Transverse colon (tissue), 4 donors: ENCODE measurements at regions not wholly inside any gene's neighbourhood (a gene's known extent, or its start where the extent isn't known, plus 50 kb on each side); places are given as distances from the start of the nearest gene placed in this dataset.

ENCODE experiments used
- DNase-seq: peaks from one replicate; pipeline ENCODE4 v3.0.0-alpha.2; 2019
- H3K27ac ChIP-seq, 4 donors: fragments of 200-600 bp; sonication (generic); 2 replicates each; pipeline ENCODE4 v1.5.1; 2016 to 2018; ENCODE audit warnings: inconsistent platforms in 4 of 4
- H3K27me3 ChIP-seq: fragments of 200-600 bp; sonication (generic); 2 replicates; pipeline ENCODE4 v1.5.1; 2017; ENCODE audit warnings: inconsistent platforms
- H3K36me3 ChIP-seq, 4 donors: fragments of 200-600 bp; sonication (generic); 2 replicates each; pipeline ENCODE4 v1.5.1; 2017 to 2019; ENCODE audit warnings: inconsistent platforms in 4 of 4
- H3K4me1 ChIP-seq, 4 donors: fragments of 200-600 bp; sonication (generic); 2 replicates each; pipeline ENCODE4 v1.5.1; 2017 to 2020; ENCODE audit warnings: inconsistent platforms in 4 of 4
- H3K4me3 ChIP-seq, 4 donors: fragments of 200-600 bp; sonication (generic); 1 replicate in 1 of 4; 2 replicates in 3 of 4; pipeline versions ENCODE4 v1.5.1 to v1.6.1; 2017 to 2019; ENCODE audit warnings: inconsistent platforms in 4 of 4
- H3K9me3 ChIP-seq, 2 donors: fragments of 200-600 bp; sonication (generic); 2 replicates each; pipeline ENCODE4 v1.5.1; 2017 to 2019; ENCODE audit warnings: inconsistent platforms in 2 of 2
- EP300 ChIP-seq: sonication (generic); formaldehyde crosslinking; IDR thresholded peaks from one replicate; pipeline ENCODE4 v1.6.1; 2017; ENCODE audit warnings: antibody characterized with exemption, low read depth
- POLR2A ChIP-seq: fragments of 450-650 bp; IDR thresholded peaks from one replicate; pipeline ENCODE4 v1.6.1; 2016; ENCODE audit warnings: antibody characterized with exemption, mild to moderate bottlenecking, moderate library complexity
- POLR2AphosphoS5 ChIP-seq, 3 donors: sonication (generic); formaldehyde crosslinking; IDR thresholded peaks; one replicate each; pipeline ENCODE4 v1.6.1; 2016; ENCODE audit warnings: antibody characterized with exemption in 3 of 3
- WGBS, 2 donors: methylation state at CpG; one replicate each; pipeline ENCODE4 v1.1.5; 2018; ENCODE audit warnings: low coverage in 1 of 2; 5-methylcytosine and 5-hydroxymethylcytosine counted together
- in situ Hi-C, 4 donors: fragments of 200-750 bp; cut with MboI; loops; one replicate each; pipeline versions ENCODE4 v1.15.0 to v1.15.1; 2017; ENCODE audit warnings: low sequenced_read_pairs in 3 of 4, low pct_ligation_motif_present in 1 of 4, low pct_unique_long_range_greater_than_20kb in 1 of 4
- intact Hi-C: fragments of 100-400 bp; cut with DNase I; formaldehyde crosslinking; loops from one replicate; pipeline ENCODE4 v1.15.1; 2023; ENCODE audit warnings: low total_unique reads
- TF ChIP-seq, protein P1 (sequence below), 5 experiments: fragments of 200-600 bp in 3 of 5; fragments of 450-650 bp in 2 of 5; sonication (generic) in 3 of 5; IDR thresholded peaks; 1 replicate in 2 of 5; 2 replicates in 3 of 5; pipeline ENCODE4 v1.5.1; 2016 to 2017; ENCODE audit warnings: antibody characterized with exemption in 5 of 5, inconsistent platforms in 3 of 5, mild to moderate bottlenecking in 2 of 5, moderate library complexity in 1 of 5

DNA sequence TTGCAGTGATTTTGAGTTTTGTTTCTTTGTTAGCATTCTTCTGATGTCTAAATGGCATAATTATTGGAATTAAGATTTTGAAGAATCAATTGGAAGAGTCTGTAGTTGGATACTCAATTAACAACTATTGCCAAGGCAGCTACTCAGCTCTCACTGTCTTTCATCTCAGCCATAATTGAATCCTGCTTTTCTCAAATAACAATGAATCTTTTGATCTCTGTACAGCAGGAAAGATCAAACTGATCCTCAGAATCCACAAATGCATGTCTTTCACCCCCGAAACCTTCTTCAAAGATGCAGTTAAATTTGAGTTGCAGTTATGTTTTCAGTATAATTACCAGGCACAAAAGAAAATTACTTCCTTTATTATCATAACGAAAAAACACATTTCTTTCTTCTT, 86.2 kb downstream of the MAD2L1 start:
- intact Hi-C loops: no loop called here
- no peak for DNase-seq
- in situ Hi-C loops: no loop called here
- H3K4me1 ChIP-seq: peaks cover 0 to 19% (median 8%) of the 10 kb centered on the region in 4 donors
- H3K9me3 ChIP-seq: no peaks in the 10 kb centered on the region
- no peak for TF ChIP-seq EP300
- TF ChIP-seq POLR2AphosphoS5 (IDR thresholded peaks at IDR 0.05): no peak
- TF ChIP-seq POLR2A: no peak
- TF ChIP-seq, protein P1, sequence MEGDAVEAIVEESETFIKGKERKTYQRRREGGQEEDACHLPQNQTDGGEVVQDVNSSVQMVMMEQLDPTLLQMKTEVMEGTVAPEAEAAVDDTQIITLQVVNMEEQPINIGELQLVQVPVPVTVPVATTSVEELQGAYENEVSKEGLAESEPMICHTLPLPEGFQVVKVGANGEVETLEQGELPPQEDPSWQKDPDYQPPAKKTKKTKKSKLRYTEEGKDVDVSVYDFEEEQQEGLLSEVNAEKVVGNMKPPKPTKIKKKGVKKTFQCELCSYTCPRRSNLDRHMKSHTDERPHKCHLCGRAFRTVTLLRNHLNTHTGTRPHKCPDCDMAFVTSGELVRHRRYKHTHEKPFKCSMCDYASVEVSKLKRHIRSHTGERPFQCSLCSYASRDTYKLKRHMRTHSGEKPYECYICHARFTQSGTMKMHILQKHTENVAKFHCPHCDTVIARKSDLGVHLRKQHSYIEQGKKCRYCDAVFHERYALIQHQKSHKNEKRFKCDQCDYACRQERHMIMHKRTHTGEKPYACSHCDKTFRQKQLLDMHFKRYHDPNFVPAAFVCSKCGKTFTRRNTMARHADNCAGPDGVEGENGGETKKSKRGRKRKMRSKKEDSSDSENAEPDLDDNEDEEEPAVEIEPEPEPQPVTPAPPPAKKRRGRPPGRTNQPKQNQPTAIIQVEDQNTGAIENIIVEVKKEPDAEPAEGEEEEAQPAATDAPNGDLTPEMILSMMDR (IDR thresholded peaks at IDR 0.05): no peak
- no peaks in the 10 kb centered on the region for H3K36me3 ChIP-seq
- H3K27ac ChIP-seq: no peak overlapping the region
- WGBS, 2 donors: 46 to 52% methylated on average over 2 of the region's 2 CpGs
- H3K4me3 ChIP-seq: no peak overlapping the region
- H3K27me3 ChIP-seq: no peaks in the 10 kb centered on the region

DNA sequence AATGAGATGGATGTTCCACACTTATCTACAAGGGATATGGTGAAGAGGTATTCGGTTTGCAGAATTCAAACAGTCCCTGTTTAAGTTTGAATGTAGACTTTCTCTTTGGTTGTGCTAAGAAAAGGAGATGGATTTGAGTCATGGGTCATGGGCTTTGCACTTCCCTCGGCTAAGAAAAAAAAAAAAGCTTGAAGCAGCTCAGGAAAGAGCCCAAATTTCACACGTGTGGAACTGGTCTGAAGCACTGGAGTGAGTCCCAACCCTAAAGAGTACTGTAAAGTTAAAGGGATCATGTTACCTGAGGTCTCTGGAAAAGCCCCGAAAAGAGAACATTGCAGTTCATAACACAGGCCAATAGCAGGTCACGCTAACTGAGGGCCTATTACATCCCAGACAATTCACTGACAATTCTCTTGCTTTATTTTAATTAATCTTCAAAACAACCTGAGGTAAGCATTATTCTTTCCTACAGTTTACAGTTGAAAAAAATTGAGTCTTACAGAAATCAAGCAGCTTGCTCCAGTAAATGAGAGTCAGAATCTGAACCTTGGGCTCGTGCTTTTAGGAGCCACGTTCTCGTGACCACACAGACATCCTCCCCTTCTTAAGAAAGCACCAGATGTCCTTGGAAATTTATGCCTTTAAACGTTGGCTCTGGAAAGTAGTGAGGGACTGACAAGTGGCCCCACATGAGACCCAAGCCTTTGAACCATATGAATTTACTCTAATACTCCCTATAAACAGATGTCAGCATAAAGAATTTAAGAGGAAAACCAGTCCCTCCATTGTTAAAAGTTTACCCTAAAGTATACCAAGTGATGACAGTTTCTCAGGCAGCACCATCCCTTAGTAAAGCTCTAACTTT, 89.3 kb downstream of the MAD2L1 start:
- peaks cover 0 to 11% (median 6%) of the 10 kb centered on the region in 4 donors for H3K4me1 ChIP-seq
- no peak overlapping the region for H3K4me3 ChIP-seq
- H3K9me3 ChIP-seq: no peaks in the 10 kb centered on the region
- WGBS, 2 donors: 56 to 65% methylated on average over 9 of the region's 9 CpGs
- intact Hi-C loops (loop anchor here (10.0 kb wide), 1 partner anchor 313 kb away; no protein-coding TSS in a partner anchor), in situ Hi-C loops (no loop called here)
- peak; percentile 46 to 57 (median 48) for TF ChIP-seq POLR2AphosphoS5 (IDR thresholded peaks at IDR 0.05)
- no peak for TF ChIP-seq EP300
- H3K27ac ChIP-seq: peak overlapping the region in 3 of 4 donors; percentile 35 to 71 (median 54)
- no peak for DNase-seq
- no peaks in the 10 kb centered on the region for H3K27me3 ChIP-seq
- H3K36me3 ChIP-seq: no peaks in the 10 kb centered on the region

DNA sequence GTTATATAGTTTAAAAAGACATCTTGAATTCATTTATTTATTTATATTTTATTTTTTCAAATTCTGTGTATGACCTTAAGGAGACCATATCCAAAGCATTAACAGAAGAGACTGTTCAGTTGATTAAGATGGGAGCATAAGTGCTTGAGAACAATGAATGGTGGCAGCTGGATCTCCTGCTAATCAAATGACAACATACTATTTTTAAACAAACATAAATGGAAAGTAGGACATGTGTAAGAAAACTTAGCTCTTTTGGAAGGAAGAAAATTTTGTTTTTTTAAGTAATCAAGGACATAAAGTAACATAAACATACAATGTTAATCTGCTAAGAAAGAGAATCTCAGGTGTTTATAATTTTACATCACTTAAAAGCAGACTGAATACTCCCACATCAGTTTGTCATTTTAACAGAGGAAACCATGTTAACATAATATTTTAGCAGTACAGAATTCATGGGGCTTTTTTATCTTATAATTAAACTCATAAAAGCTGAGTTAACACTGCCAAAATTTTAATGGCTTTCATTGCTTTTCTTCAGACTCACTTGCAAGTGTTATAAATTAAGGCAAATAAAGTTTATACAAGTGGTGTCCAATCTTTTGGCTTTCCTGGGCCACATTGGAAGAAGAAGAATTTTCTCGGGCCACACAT, 95.1 kb downstream of the MAD2L1 start:
- WGBS, 2 donors: 36 to 49% methylated on average over 1 of the region's 1 CpG
- H3K27me3 ChIP-seq: no peaks in the 10 kb centered on the region
- H3K9me3 ChIP-seq: no peaks in the 10 kb centered on the region
- in situ Hi-C loops (no loop called here), intact Hi-C loops (loop anchor here (10.0 kb wide), 1 partner anchor 307 kb away; no protein-coding TSS in a partner anchor)
- TF ChIP-seq POLR2A: no peak
- TF ChIP-seq POLR2AphosphoS5 (IDR thresholded peaks at IDR 0.05): no peak
- TF ChIP-seq EP300: no peak
- TF ChIP-seq, protein P1 (IDR thresholded peaks at IDR 0.05): no peak
- H3K4me3 ChIP-seq: no peak overlapping the region
- DNase-seq: no peak
- H3K36me3 ChIP-seq: no peaks in the 10 kb centered on the region
- H3K27ac ChIP-seq: peak overlapping the region in 3 of 4 donors; percentile 6 to 32 (median 16)
- peaks cover 0 to 14% (median 0%) of the 10 kb centered on the region in 4 donors for H3K4me1 ChIP-seq

DNA sequence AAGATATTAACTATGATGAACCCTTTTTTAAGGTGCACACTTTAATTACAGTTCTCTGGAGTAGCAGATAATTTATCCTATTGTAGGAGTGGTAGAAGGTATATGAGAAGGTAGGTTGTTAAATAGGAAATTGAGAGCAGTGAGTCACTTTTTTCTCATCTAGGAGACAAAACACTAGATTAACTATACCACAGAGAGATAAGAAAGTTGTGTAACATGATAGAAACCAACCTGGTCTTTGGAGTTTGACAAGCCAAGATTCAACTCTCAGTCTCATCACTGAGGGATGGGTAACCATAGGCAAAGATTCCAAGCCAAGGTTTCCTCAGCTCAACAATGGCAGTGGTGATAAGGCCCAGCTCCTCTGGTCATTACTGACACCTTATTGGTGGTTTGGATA, 104.0 kb downstream of the MAD2L1 start:
- TF ChIP-seq POLR2AphosphoS5 (IDR thresholded peaks at IDR 0.05) (no peak), EP300 (no peak), POLR2A (no peak)
- TF ChIP-seq, protein P1 (IDR thresholded peaks at IDR 0.05): no peak
- H3K36me3 ChIP-seq: no peaks in the 10 kb centered on the region
- intact Hi-C loops (no loop called here), in situ Hi-C loops (no loop called here)
- H3K4me3 ChIP-seq: no peak overlapping the region
- H3K27me3 ChIP-seq: no peaks in the 10 kb centered on the region
- DNase-seq: no peak
- H3K9me3 ChIP-seq: no peaks in the 10 kb centered on the region
- H3K4me1 ChIP-seq: no peaks in the 10 kb centered on the region
- H3K27ac ChIP-seq: no peak overlapping the region
